ENCODE measurements at regions not wholly inside any gene's neighbourhood (a gene's known extent, or its start where the extent isn't known, plus 50 kb on each side); places are given as distances from the start of the nearest gene placed in this dataset.
"Not testable (repeated sequence)": the region's sequence is repeated elsewhere in the genome, so short reads cannot be mapped to it uniquely, and the experiment has no call there.

DNA sequence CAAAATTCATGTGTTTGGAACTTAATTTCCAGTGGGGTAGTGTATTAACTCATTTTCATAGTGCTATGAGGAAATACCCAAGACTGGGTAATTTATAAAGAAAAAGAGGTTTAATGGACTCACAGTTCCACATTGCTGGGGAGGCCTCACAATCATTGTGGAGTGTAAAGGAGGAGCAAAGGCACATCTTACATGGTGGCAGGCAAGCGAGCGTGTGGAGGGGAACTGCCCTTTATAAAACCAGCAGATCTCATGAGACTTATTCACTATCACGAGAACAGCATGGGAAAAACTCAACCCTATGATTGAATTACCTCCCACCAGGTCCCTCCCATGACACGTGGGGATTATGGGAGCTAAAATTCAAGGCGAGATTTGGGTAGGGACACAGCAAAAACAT is 64.3 kb upstream of the ANKRD10 start:
- TF ChIP-seq EZH2 (IDR thresholded peaks at IDR 0.05; ENCODE audit: insufficient read depth, poor library complexity, severe bottlenecking); EZH2phosphoT487 (IDR thresholded peaks at IDR 0.05; ENCODE audit: insufficient read depth, low read depth): not testable (repeated sequence)
